Effector memory CD4-positive, alpha-beta T cell (primary cell): ENCODE measurements at regions not wholly inside any gene's neighbourhood (a gene's known extent, or its start where the extent isn't known, plus 50 kb on each side); places are given as distances from the start of the nearest gene placed in this dataset.

Source experiments
- DNase-seq, 3 donors: peaks; one replicate each; pipeline ENCODE4 v3.0.0-alpha.2; 2020
- H3K27ac ChIP-seq: 2 replicates; pipeline ENCODE4 v1.7.0; 2013; ENCODE audit warnings: mild to moderate bottlenecking, low read length, moderate library complexity; ENCODE audit not compliant: insufficient read depth, poor library complexity, severe bottlenecking
- H3K27me3 ChIP-seq: replicated peaks from 2 replicates; pipeline ENCODE4 v1.7.0; 2013; ENCODE audit warnings: mild to moderate bottlenecking, low read length; ENCODE audit not compliant: insufficient read depth, control insufficient read depth, poor library complexity, severe bottlenecking
- H3K36me3 ChIP-seq: 2 replicates; pipeline ENCODE4 v1.7.0; 2013; ENCODE audit warnings: mild to moderate bottlenecking, low read length, moderate library complexity; ENCODE audit not compliant: control insufficient read depth, insufficient read depth
- H3K4me1 ChIP-seq: 2 replicates; pipeline ENCODE4 v1.7.0; 2013; ENCODE audit warnings: low read length, mild to moderate bottlenecking; ENCODE audit not compliant: control insufficient read depth, insufficient read depth, poor library complexity, severe bottlenecking
- H3K4me3 ChIP-seq: 2 replicates; pipeline ENCODE4 v1.7.0; 2013; ENCODE audit warnings: low read length, low read depth, mild to moderate bottlenecking; ENCODE audit not compliant: insufficient read depth, poor library complexity, severe bottlenecking
- H3K9me3 ChIP-seq: 2 replicates; pipeline ENCODE4 v1.7.0; 2013; ENCODE audit warnings: mild to moderate bottlenecking, low read length, moderate library complexity; ENCODE audit not compliant: control insufficient read depth

- Histone ChIP-seq H3K27ac (no peak overlapping the region), H3K4me3 (no peak overlapping the region), H3K36me3 (no peaks in the 10 kb centered on the region), H3K9me3 (no peaks in the 10 kb centered on the region), H3K27me3 (no peaks in the 10 kb centered on the region), H3K4me1 (no peaks in the 10 kb centered on the region)
- no peak for DNase-seq
Measured at GRCh38 chr11:95653099-95653498, 136.5 kb downstream of the FAM76B start.

GRCh38 chr11:95652002-95652472 lies 137.5 kb downstream of the FAM76B start:
- H3K27ac ChIP-seq, result no peak overlapping the region
- H3K9me3 ChIP-seq, result no peaks in the 10 kb centered on the region
- H3K27me3 ChIP-seq, result no peaks in the 10 kb centered on the region
- H3K4me3 ChIP-seq, result no peak overlapping the region
- no peaks in the 10 kb centered on the region for H3K36me3 ChIP-seq
- no peak for DNase-seq
- no peaks in the 10 kb centered on the region for H3K4me1 ChIP-seq

GRCh38 chr11:95650276-95650675 lies 139.3 kb downstream of the FAM76B start:
- H3K4me3 ChIP-seq, result no peak overlapping the region
- no peaks in the 10 kb centered on the region for H3K4me1 ChIP-seq
- no peaks in the 10 kb centered on the region for H3K36me3 ChIP-seq
- no peak for DNase-seq
- no peaks in the 10 kb centered on the region for H3K9me3 ChIP-seq
- H3K27me3 ChIP-seq, result no peaks in the 10 kb centered on the region
- no peak overlapping the region for H3K27ac ChIP-seq

GRCh38 chr11:95647871-95648270 lies 141.7 kb downstream of the FAM76B start:
- DNase-seq, result no peak
- Histone ChIP-seq H3K4me3 (no peak overlapping the region), H3K27ac (no peak overlapping the region), H3K9me3 (no peaks in the 10 kb centered on the region), H3K27me3 (no peaks in the 10 kb centered on the region), H3K4me1 (no peaks in the 10 kb centered on the region), H3K36me3 (no peaks in the 10 kb centered on the region)

- Histone ChIP-seq H3K27ac (no peak overlapping the region), H3K4me3 (no peak overlapping the region), H3K36me3 (no peaks in the 10 kb centered on the region), H3K4me1 (no peaks in the 10 kb centered on the region), H3K9me3 (no peaks in the 10 kb centered on the region), H3K27me3 (no peaks in the 10 kb centered on the region)
- no peak for DNase-seq
Measured at GRCh38 chr11:95647355-95647754, 142.2 kb downstream of the FAM76B start.

- Histone ChIP-seq H3K9me3 (no peaks in the 10 kb centered on the region), H3K4me1 (no peaks in the 10 kb centered on the region), H3K4me3 (no peak overlapping the region), H3K27me3 (no peaks in the 10 kb centered on the region), H3K27ac (no peak overlapping the region), H3K36me3 (no peaks in the 10 kb centered on the region)
- DNase-seq, result peak in 1 of 3 donors; percentile 5
Measured at GRCh38 chr11:95641495-95641894, 148.1 kb downstream of the FAM76B start.

GRCh38 chr11:95638501-95638900 lies 151.1 kb downstream of the FAM76B start:
- Histone ChIP-seq H3K27ac (no peak overlapping the region), H3K9me3 (no peaks in the 10 kb centered on the region), H3K4me1 (no peaks in the 10 kb centered on the region), H3K27me3 (no peaks in the 10 kb centered on the region), H3K4me3 (no peak overlapping the region), H3K36me3 (no peaks in the 10 kb centered on the region)
- no peak for DNase-seq

- Histone ChIP-seq H3K36me3 (no peaks in the 10 kb centered on the region), H3K4me1 (no peaks in the 10 kb centered on the region), H3K27ac (no peak overlapping the region), H3K4me3 (no peak overlapping the region), H3K9me3 (no peaks in the 10 kb centered on the region), H3K27me3 (no peaks in the 10 kb centered on the region)
- DNase-seq, result no peak
Measured at GRCh38 chr11:95625164-95625900, 164.2 kb downstream of the FAM76B start.

GRCh38 chr11:95616256-95616804 lies 173.3 kb downstream of the FAM76B start:
- peaks cover 5% of the 10 kb centered on the region for H3K9me3 ChIP-seq
- DNase-seq, result no peak
- no peaks in the 10 kb centered on the region for H3K36me3 ChIP-seq
- H3K27me3 ChIP-seq, result no peaks in the 10 kb centered on the region
- H3K4me3 ChIP-seq, result no peak overlapping the region
- H3K4me1 ChIP-seq, result no peaks in the 10 kb centered on the region
- H3K27ac ChIP-seq, result no peak overlapping the region

- Histone ChIP-seq H3K4me1 (no peaks in the 10 kb centered on the region), H3K9me3 (no peaks in the 10 kb centered on the region), H3K36me3 (no peaks in the 10 kb centered on the region), H3K4me3 (no peak overlapping the region), H3K27ac (no peak overlapping the region), H3K27me3 (no peaks in the 10 kb centered on the region)
- no peak for DNase-seq
Measured at GRCh38 chr11:95611827-95612226, 177.8 kb downstream of the FAM76B start.
